ENCODE measurements at regions not wholly inside any gene's neighbourhood (a gene's known extent, or its start where the extent isn't known, plus 50 kb on each side); places are given as distances from the start of the nearest gene placed in this dataset.

GRCh38 chr12:90079529-90080210 is 371.0 kb upstream of the ATP2B1 start:
- no peak for TF ChIP-seq EZH2 (IDR thresholded peaks at IDR 0.05; ENCODE audit: insufficient read depth, low read length)
- no peak for TF ChIP-seq CTCF (IDR thresholded peaks at IDR 0.05; ENCODE audit: insufficient read depth, low read depth, low read length)
